HepG2 (cell line): ENCODE measurements at regions not wholly inside any gene's neighbourhood (a gene's known extent, or its start where the extent isn't known, plus 50 kb on each side); places are given as distances from the start of the nearest gene placed in this dataset.

Experiments
- ATAC-seq: fragments of 200-7000 bp; cut with Tn5 transposase; 3 replicates; pipeline ENCODE4 v1.9.1; 2020; ENCODE audit warnings: mild to moderate bottlenecking, moderate library complexity
- BruUV-seq: library from RNA; stranded (reverse); fragments of 400-500 nt; replicated peaks from 2 replicates; lab custom pipeline; 2021; lab: Mats Ljungman, UMichigan
- CTCF ChIA-PET: fragments of 300-600 bp; formaldehyde crosslinking; extraction: SDS; loops from one replicate; lab custom pipeline; 2021; ENCODE audit warnings: low total read pairs, inconsistent platforms, low intra/inter-chr PET ratio; lab: Yijun Ruan, JAX
- POLR2A ChIA-PET: fragments of 350-600 bp; sonication (Branson Sonifier 250); formaldehyde crosslinking; loops from one replicate; lab custom pipeline; 2020; ENCODE audit warnings: antibody characterized with exemption, inconsistent platforms; lab: Yijun Ruan, JAX
- DNase-seq: peaks from one replicate; pipeline ENCODE4 v3.0.0-alpha.2; 2015; ENCODE audit warnings: low spot score
- FAIRE-seq: peaks from 3 replicates; lab custom pipeline; 2011; peaks lifted over from hg19 to GRCh38; lab: Jason Lieb, UNC
- H2AFZ ChIP-seq: one replicate; pipeline ENCODE4 v1.6.1; 2011; ENCODE audit warnings: low read length, inconsistent platforms
- H3K27ac ChIP-seq: fragments of 300-600 bp; 3 replicates; pipeline ENCODE4 v1.8.0; 2011; ENCODE audit warnings: mixed run types, mild to moderate bottlenecking, mixed read lengths, low read length, inconsistent platforms; ENCODE audit not compliant: insufficient read depth; ENCODE audit errors: extremely low read length
- H3K27me3 ChIP-seq, 2 experiments: fragments of 200-600 bp in 1 of 2; 2 replicates in 1 of 2; 3 replicates in 1 of 2; pipeline versions ENCODE4 v1.6.0 to v1.8.0; 2011; ENCODE audit warnings: low read length in 2 of 2, mild to moderate bottlenecking in 2 of 2, moderate library complexity in 2 of 2, inconsistent platforms in 1 of 2; ENCODE audit not compliant: insufficient read depth in 2 of 2, control insufficient read depth in 1 of 2
- H3K36me3 ChIP-seq, 2 experiments: fragments of 200-600 bp in 1 of 2; replicated peaks in 1 of 2; 2 replicates in 1 of 2; 3 replicates in 1 of 2; pipeline versions ENCODE4 v1.5.1 to v1.8.0; 2011; ENCODE audit warnings: low read length in 2 of 2, inconsistent platforms in 1 of 2; ENCODE audit not compliant: insufficient read depth in 2 of 2, control insufficient read depth in 1 of 2
- H3K4me1 ChIP-seq: 2 replicates; pipeline ENCODE4 v1.5.1; 2012; ENCODE audit warnings: low read length, inconsistent platforms; ENCODE audit not compliant: insufficient read depth
- H3K4me2 ChIP-seq: 2 replicates; pipeline ENCODE4 v1.6.0; 2011; ENCODE audit warnings: low read depth, low read length, inconsistent platforms
- H3K4me3 ChIP-seq, 3 experiments: fragments of 200-600 bp in 1 of 3; sonication (generic), shearing (Covaris generic) in 1 of 3; replicated peaks in 1 of 3; 2 replicates each; pipeline ENCODE4 v1.5.1; 2011 to 2016; ENCODE audit warnings: low read length in 3 of 3, inconsistent platforms in 2 of 3, low read depth in 2 of 3, mild to moderate bottlenecking in 2 of 3, control low read depth in 1 of 3, mixed read lengths in 1 of 3; ENCODE audit not compliant: insufficient read depth in 1 of 3
- H3K79me2 ChIP-seq: one replicate; pipeline ENCODE4 v1.6.1; 2011; ENCODE audit warnings: low read length, inconsistent platforms; ENCODE audit not compliant: insufficient read depth
- H3K9ac ChIP-seq: 2 replicates; pipeline ENCODE4 v1.6.0; 2011; ENCODE audit warnings: mild to moderate bottlenecking, low read depth, low read length, inconsistent platforms; ENCODE audit not compliant: insufficient read depth
- H3K9me3 ChIP-seq: 2 replicates; pipeline ENCODE4 v1.5.1; 2012; ENCODE audit warnings: mild to moderate bottlenecking, low read length
- H4K20me1 ChIP-seq: 2 replicates; pipeline ENCODE4 v1.6.0; 2011; ENCODE audit warnings: inconsistent platforms, mild to moderate bottlenecking, low read length, moderate library complexity; ENCODE audit not compliant: insufficient read depth
- GZF1 ChIP-seq: sonication (generic); formaldehyde crosslinking; IDR thresholded peaks from 2 replicates; pipeline ENCODE4 v1.5.1; 2020; ENCODE audit warnings: mild to moderate bottlenecking, missing genetic modification reagents
- HCFC1 ChIP-seq: fragments of 150-350 bp; IDR thresholded peaks from 2 replicates; pipeline ENCODE4 v1.6.1; 2014; ENCODE audit warnings: low read depth, low read length
- HNRNPUL1 ChIP-seq: fragments of 200-400 bp; formaldehyde crosslinking; IDR thresholded peaks from 2 replicates; pipeline ENCODE4 v1.6.1; 2017; ENCODE audit warnings: low read depth, mild to moderate bottlenecking, low read length, moderate library complexity
- POGZ ChIP-seq: sonication (generic); formaldehyde crosslinking; IDR thresholded peaks from 2 replicates; pipeline ENCODE4 v1.4.0; 2020; ENCODE audit warnings: mild to moderate bottlenecking, missing genetic modification reagents
- RAD21 ChIP-seq: fragments of 450-650 bp; formaldehyde crosslinking; IDR thresholded peaks from 2 replicates; pipeline ENCODE4 v1.5.0; 2020; ENCODE audit warnings: mild to moderate bottlenecking
- SMARCC2 ChIP-seq: fragments of 450-650 bp; IDR thresholded peaks from 2 replicates; pipeline ENCODE4 v1.6.1; 2017; ENCODE audit warnings: antibody characterized with exemption, mild to moderate bottlenecking
- ZC3H4 ChIP-seq: sonication (generic); formaldehyde crosslinking; IDR thresholded peaks from 2 replicates; pipeline ENCODE4 v1.4.0; 2020; ENCODE audit warnings: missing genetic modification reagents, borderline replicate concordance
- ZNF205 ChIP-seq: IDR thresholded peaks from 2 replicates; pipeline ENCODE4 v1.6.1; 2018; ENCODE audit warnings: missing biosample characterization, missing genetic modification reagents
- ZNF329 ChIP-seq: sonication (generic); formaldehyde crosslinking; IDR thresholded peaks from 2 replicates; pipeline ENCODE4 v1.9.0; 2021; ENCODE audit warnings: low read depth, mild to moderate bottlenecking, missing genetic modification reagents
- ZNF335 ChIP-seq: sonication (generic); formaldehyde crosslinking; IDR thresholded peaks from 2 replicates; pipeline ENCODE4 v1.4.0; 2020; ENCODE audit warnings: missing genetic modification reagents
- ZNF569 ChIP-seq: sonication (generic); formaldehyde crosslinking; IDR thresholded peaks from 2 replicates; pipeline ENCODE4 v1.5.0; 2020; ENCODE audit warnings: mild to moderate bottlenecking, missing genetic modification reagents, moderate library complexity, borderline replicate concordance
- ZNF766 ChIP-seq: sonication (generic); formaldehyde crosslinking; IDR thresholded peaks from 2 replicates; pipeline ENCODE4 v1.5.0; 2020; ENCODE audit warnings: missing genetic modification reagents, borderline replicate concordance
- ZNF782 ChIP-seq: sonication (generic); formaldehyde crosslinking; IDR thresholded peaks from 2 replicates; pipeline ENCODE4 v1.4.0; 2020; ENCODE audit warnings: missing genetic modification reagents, mild to moderate bottlenecking, borderline replicate concordance
- ZNF83 ChIP-seq: sonication (generic); formaldehyde crosslinking; IDR thresholded peaks from 2 replicates; pipeline ENCODE4 v1.4.0; 2020; ENCODE audit warnings: missing genetic modification reagents, mild to moderate bottlenecking, borderline replicate concordance
- ZNF850 ChIP-seq: sonication (generic); formaldehyde crosslinking; conservative IDR thresholded peaks from 2 replicates; pipeline ENCODE4 v1.9.0; 2021; ENCODE audit warnings: mild to moderate bottlenecking, missing genetic modification reagents
- WGBS: methylation state at CpG from one replicate; pipeline ENCODE4 v1.1.6; 2017; ENCODE audit warnings: low lambda C conversion rate; 5-methylcytosine and 5-hydroxymethylcytosine counted together
- in situ Hi-C: cut with HindIII; loops from 2 replicates; pipeline ENCODE4 v1.10.0; 2017; ENCODE audit warnings: low pct_unique_long_range_greater_than_20kb; ENCODE audit not compliant: extremely low pct_ligation_motif_present
- intact Hi-C: fragments of 100-400 bp; cut with micrococcal nuclease; formaldehyde crosslinking; loops from one replicate; pipeline ENCODE4 v1.10.0; 2022; ENCODE audit not compliant: unreplicated experiment
- TF ChIP-seq, protein P1 (sequence below): sonication (generic); formaldehyde crosslinking; IDR thresholded peaks from 2 replicates; pipeline ENCODE4 v1.5.1; 2020; ENCODE audit warnings: missing genetic modification reagents, mild to moderate bottlenecking, borderline replicate concordance
- TF ChIP-seq, protein P2 (sequence below): conservative IDR thresholded peaks from 2 replicates; pipeline ENCODE4 v1.6.1; 2018; ENCODE audit warnings: missing genetic modification reagents

DNA sequence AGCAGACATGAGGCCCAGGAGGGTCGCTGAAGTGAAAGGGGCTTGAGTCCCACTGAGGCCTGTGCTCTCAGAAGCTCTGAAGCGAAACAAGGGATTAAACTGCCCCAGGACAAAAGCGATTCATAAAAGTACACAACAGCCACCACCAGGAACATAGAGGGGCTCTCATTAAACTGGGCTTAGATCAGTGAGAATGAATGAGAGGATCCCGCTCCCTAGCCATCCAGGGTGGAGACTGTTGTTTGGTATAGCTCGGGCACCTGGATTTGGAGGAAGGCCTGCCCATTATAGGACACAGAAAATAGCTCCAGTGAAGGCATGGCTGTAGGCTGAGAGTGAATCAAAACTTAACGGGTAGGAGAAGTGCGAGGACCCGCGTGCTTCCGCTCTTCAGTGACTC lies 91.6 kb upstream of the TAB2 start:
- no peak for DNase-seq
- peaks cover 20% of the 10 kb centered on the region for H3K4me1 ChIP-seq
- no peak overlapping the region for H2AFZ ChIP-seq
- 64% methylated on average over 10 of the region's 10 CpGs for WGBS
- BruUV-seq = no TSS peak
- FAIRE-seq = no peak
- H3K9ac ChIP-seq = no peak overlapping the region
- ChIA-PET CTCF (no interaction called here), POLR2A (no interaction called here)
- no peaks in the 10 kb centered on the region for H3K79me2 ChIP-seq
- intact Hi-C loops = no loop called here
- no peaks in the 10 kb centered on the region for H4K20me1 ChIP-seq
- in situ Hi-C loops = no loop called here
- H3K27me3 ChIP-seq = peaks cover 0 to 33% of the 10 kb centered on the region in 2 experiments; a peak in 4 of 5 replicates
- no peaks in the 10 kb centered on the region for H3K36me3 ChIP-seq
- TF ChIP-seq SMARCC2 (no peak), ZNF205 (CRISPR knock-in tag) (no peak), ZC3H4 (CRISPR knock-in tag) (no peak), RAD21 (CRISPR knock-in tag) (no peak), ZNF850 (CRISPR knock-in tag) (no peak), POGZ (CRISPR knock-in tag) (no peak), HCFC1 (no peak), ZNF782 (CRISPR knock-in tag) (no peak), ZNF329 (CRISPR knock-in tag) (no peak), HNRNPUL1 (no peak), ZNF83 (CRISPR knock-in tag) (no peak), ZNF766 (CRISPR knock-in tag) (no peak), GZF1 (CRISPR knock-in tag) (no peak), ZNF335 (CRISPR knock-in tag) (no peak), ZNF569 (CRISPR knock-in tag) (no peak)
- TF ChIP-seq, protein P1, sequence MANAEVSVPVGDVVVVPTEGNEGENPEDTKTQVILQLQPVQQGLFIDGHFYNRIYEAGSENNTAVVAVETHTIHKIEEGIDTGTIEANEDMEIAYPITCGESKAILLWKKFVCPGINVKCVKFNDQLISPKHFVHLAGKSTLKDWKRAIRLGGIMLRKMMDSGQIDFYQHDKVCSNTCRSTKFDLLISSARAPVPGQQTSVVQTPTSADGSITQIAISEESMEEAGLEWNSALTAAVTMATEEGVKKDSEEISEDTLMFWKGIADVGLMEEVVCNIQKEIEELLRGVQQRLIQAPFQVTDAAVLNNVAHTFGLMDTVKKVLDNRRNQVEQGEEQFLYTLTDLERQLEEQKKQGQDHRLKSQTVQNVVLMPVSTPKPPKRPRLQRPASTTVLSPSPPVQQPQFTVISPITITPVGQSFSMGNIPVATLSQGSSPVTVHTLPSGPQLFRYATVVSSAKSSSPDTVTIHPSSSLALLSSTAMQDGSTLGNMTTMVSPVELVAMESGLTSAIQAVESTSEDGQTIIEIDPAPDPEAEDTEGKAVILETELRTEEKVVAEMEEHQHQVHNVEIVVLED (CRISPR knock-in tag) = no peak
- TF ChIP-seq, protein P2, sequence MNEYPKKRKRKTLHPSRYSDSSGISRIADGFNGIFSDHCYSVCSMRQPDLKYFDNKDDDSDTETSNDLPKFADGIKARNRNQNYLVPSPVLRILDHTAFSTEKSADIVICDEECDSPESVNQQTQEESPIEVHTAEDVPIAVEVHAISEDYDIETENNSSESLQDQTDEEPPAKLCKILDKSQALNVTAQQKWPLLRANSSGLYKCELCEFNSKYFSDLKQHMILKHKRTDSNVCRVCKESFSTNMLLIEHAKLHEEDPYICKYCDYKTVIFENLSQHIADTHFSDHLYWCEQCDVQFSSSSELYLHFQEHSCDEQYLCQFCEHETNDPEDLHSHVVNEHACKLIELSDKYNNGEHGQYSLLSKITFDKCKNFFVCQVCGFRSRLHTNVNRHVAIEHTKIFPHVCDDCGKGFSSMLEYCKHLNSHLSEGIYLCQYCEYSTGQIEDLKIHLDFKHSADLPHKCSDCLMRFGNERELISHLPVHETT (CRISPR knock-in tag) = no peak
- no peak overlapping the region for H3K27ac ChIP-seq
- no peak for ATAC-seq
- H3K9me3 ChIP-seq = no peaks in the 10 kb centered on the region
- no peak overlapping the region for H3K4me2 ChIP-seq
- no peak overlapping the region for H3K4me3 ChIP-seq
